Pancreas (tissue), 10 donors: ENCODE measurements at regions not wholly inside any gene's neighbourhood (a gene's known extent, or its start where the extent isn't known, plus 50 kb on each side); places are given as distances from the start of the nearest gene placed in this dataset.
"Not testable (repeated sequence)": the region's sequence is repeated elsewhere in the genome, so short reads cannot be mapped to it uniquely, and the experiment has no call there.

Experiments
- ATAC-seq, 4 donors: fragments of 200-7000 bp; cut with Tn5 transposase; one replicate each; pipeline versions ENCODE4 v1.8.0 to v1.9.1; 2020; ENCODE audit warnings: mild to moderate bottlenecking in 4 of 4, moderate library complexity in 4 of 4
- DNase-seq, 6 donors: peaks; one replicate each; pipeline ENCODE4 v3.0.0-alpha.2; 2020
- FAIRE-seq: peaks from 2 replicates; lab custom pipeline; 2012; peaks lifted over from hg19 to GRCh38; lab: Jason Lieb, UNC
- H3K27ac ChIP-seq, 4 donors: fragments of 200-600 bp; sonication (generic); 1 replicate in 3 of 4; 2 replicates in 1 of 4; pipeline versions ENCODE4 v1.5.0 to v1.8.0; 2020
- H3K27me3 ChIP-seq, 4 donors: fragments of 200-600 bp; one replicate each; pipeline ENCODE4 v1.8.0; 2021
- H3K36me3 ChIP-seq, 3 donors: fragments of 200-600 bp; sonication (generic) in 1 of 3; one replicate each; pipeline versions ENCODE4 v1.5.0 to v1.8.0; 2020 to 2021
- H3K4me1 ChIP-seq, 3 donors: fragments of 200-600 bp; one replicate each; pipeline ENCODE4 v1.8.0; 2021
- H3K4me3 ChIP-seq, 4 donors: fragments of 200-600 bp; sonication (generic) in 2 of 4; one replicate each; pipeline versions ENCODE4 v1.5.0 to v1.8.0; 2020 to 2021
- H3K9me3 ChIP-seq, 4 donors: fragments of 200-600 bp; one replicate each; pipeline ENCODE4 v1.8.0; 2021
- CTCF ChIP-seq, 4 donors: fragments of 200-600 bp; sonication (generic) in 3 of 4; IDR thresholded peaks; one replicate each; pipeline versions ENCODE4 v1.5.0 to v1.8.0; 2021; ENCODE audit warnings: antibody characterized with exemption in 4 of 4
- WGBS, 2 donors: extraction: QIAGEN DNeasy Blood & Tissue Kit; methylation state at CpG; one replicate each; pipeline ENCODE4 v1.1.7; 2013; 5-methylcytosine and 5-hydroxymethylcytosine counted together
- intact Hi-C, 3 donors: fragments of 100-400 bp; cut with DNase I; formaldehyde crosslinking; loops; one replicate each; pipeline versions ENCODE4 v1.11.1 to v1.14.2; 2022
- donor health status: healthy with polysubstance abuse.
- donor health status: DM: no; HTN: no; CAD: no; lungs with moderate emphysema.
- donor health status: DM: no; HTN: no; CAD: no.
- donor health status: control.
- donor health status: control.
- donor health status: Bipolar disorder and iron deficiency.
- donor health status: DM: yes; HTN: yes; CAD: no.
- donor health status: DM: no; HTN: no; CAD: no.
- donor health status: DM: no; HTN: no; CAD: no.
- donor health status: DM: yes; HTN: yes; CAD: no.

DNA sequence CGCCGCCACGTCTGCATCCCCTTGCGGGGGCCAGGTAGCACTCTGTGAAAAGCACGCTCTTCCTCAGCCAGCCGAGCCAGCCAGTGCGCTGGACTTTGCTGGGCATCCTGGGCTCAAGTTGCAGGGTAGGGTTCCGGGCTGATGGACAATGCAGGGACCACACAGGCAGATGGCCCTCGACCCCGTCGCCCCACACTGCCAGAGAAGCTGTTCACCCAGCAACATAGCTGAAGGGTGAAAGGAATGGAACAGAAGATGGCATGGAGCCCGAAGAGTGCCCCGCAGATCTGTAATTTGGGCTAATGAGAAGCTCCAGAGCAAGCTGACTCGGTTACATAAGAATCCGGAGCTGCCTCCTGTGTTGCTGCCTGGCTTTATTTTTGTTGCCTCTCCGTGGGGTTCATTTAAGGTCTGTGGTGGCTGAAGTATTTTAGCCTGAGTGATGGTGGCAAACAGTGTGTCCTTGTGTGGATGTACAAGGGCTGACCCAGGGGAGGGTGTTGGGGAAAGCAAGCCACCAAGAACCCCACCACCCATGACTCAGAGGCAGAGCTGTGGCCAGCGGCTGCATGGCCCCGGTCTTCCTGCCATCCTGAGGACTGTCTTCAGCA is 105.8 kb downstream of the SOX1 start:
- Histone ChIP-seq H3K4me1 (no peaks in the 10 kb centered on the region), H3K27ac (no peak overlapping the region), H3K4me3 (no peak overlapping the region), H3K27me3 (no peaks in the 10 kb centered on the region), H3K36me3 (no peaks in the 10 kb centered on the region), H3K9me3 (no peaks in the 10 kb centered on the region)
- no peak for ATAC-seq
- no peak for DNase-seq
- no peak for TF ChIP-seq CTCF (IDR thresholded peaks at IDR 0.05)
- no peak for FAIRE-seq
- 66 to 72% methylated on average over 18 of the region's 18 CpGs for WGBS, 2 donors
- intact Hi-C loops = no loop called here

DNA sequence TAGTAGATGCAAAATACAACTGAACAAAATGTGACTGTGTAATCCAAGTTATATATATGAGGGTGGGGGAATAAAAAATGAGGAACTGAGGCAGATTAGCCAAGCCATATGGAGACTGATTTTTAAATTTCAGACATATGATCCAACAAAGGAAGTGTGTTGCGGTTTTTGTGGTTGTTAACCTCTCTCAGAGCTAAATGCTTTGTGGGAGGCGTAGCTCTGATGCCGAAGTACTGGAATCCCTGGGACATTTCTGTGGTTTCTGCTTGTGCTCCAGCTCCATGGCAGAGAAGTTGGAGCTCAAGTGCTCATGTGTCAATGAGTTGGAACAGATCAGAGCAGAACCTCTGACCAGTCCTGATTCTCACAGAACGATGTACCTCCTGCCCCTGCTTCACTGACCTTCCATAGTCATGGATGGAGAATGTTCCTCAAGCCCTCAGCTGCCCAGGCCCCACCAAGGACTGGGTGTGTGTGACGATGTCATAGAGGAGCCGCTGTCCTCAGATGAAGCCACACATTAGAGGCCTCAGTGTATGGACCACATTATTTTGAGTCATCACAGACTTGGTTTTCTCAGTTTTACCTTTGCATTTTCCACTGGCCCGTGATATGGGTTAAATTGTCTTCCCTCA is 107.6 kb downstream of the SOX1 start:
- Histone ChIP-seq H3K36me3 (no peaks in the 10 kb centered on the region), H3K4me1 (no peaks in the 10 kb centered on the region), H3K9me3 (no peaks in the 10 kb centered on the region), H3K27ac (no peak overlapping the region), H3K4me3 (no peak overlapping the region), H3K27me3 (no peaks in the 10 kb centered on the region)
- FAIRE-seq = no peak
- TF ChIP-seq CTCF (IDR thresholded peaks at IDR 0.05) = no peak
- 75 to 86% methylated on average over 7 of the region's 7 CpGs for WGBS, 2 donors
- intact Hi-C loops = no loop called here
- no peak for ATAC-seq
- no peak for DNase-seq

DNA sequence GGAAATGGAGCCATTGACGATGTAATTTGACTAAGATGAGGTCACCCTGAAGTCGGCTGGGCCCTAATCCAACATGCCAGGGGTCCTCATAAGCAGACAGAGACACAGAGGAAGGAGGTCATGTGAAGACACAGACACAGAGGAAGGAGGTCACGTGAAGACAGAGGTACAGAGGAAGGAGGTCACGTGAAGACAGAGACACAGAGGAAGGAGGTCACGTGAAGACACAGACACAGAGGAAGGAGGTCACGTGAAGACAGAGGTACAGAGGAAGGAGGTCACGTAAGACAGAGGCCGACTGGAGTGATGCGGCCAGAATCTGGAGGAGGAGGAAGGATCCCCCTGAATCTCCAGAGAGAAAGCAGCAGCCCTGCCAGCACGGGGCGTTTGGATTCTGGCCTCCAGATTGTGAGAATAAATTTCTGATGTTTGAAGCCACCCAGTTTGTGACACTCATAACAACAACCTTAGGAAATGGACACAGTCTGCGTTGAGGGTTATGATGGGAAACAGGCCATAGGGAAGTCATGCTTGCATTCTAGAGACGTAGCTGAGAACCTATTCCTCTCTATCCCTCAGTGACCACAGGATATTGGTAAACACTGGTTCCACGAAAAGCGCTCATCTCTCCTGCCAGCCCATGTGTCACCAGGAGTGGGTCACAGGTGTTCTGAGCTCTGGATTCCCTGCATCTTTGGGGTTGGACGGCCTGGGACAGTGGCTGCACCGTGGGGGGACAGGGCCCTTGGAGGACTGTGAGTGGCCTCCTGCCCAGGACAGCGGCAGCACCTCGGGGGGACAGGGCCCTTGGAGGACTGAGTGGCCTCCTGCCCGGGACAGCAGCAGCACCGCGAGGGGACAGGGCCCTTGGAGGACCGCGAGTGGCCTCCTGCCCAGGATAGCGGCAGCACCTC is 108.5 kb downstream of the SOX1 start:
- FAIRE-seq = no peak
- no peak for TF ChIP-seq CTCF (IDR thresholded peaks at IDR 0.05)
- H3K27me3 ChIP-seq = no peaks in the 10 kb centered on the region
- intact Hi-C loops = no loop called here
- no peak overlapping the region for H3K27ac ChIP-seq
- H3K4me1 ChIP-seq = no peaks in the 10 kb centered on the region
- no peak overlapping the region for H3K4me3 ChIP-seq
- 73 to 79% methylated on average over 25 of the region's 25 CpGs for WGBS, 2 donors
- ATAC-seq = no peak
- no peaks in the 10 kb centered on the region for H3K36me3 ChIP-seq
- H3K9me3 ChIP-seq = no peaks in the 10 kb centered on the region
- no peak for DNase-seq

GRCh38 chr13:112176141-112177119 is 109.5 kb downstream of the SOX1 start:
- FAIRE-seq, H3K9me3 ChIP-seq, ATAC-seq, intact Hi-C loops, H3K36me3 ChIP-seq, DNase-seq, H3K27ac ChIP-seq, H3K4me1 ChIP-seq, H3K4me3 ChIP-seq, H3K27me3 ChIP-seq: not testable (repeated sequence)
- WGBS, 2 donors = 67 to 78% methylated on average over 31 to 34 of the region's 34 CpGs
